ENCODE measurements at regions not wholly inside any gene's neighbourhood (a gene's known extent, or its start where the extent isn't known, plus 50 kb on each side); places are given as distances from the start of the nearest gene placed in this dataset.

GRCh38 chr7:45401851-45402250 lies 172.3 kb upstream of the ADCY1 start:
- ATAC-seq (ENCODE audit: low FRiP score): no peak
- TF ChIP-seq CTCF (IDR thresholded peaks at IDR 0.05): no peak
- DNase-seq (ENCODE audit: low spot score): no peak

GRCh38 chr7:45402480-45403218 lies 171.5 kb upstream of the ADCY1 start:
- ATAC-seq (ENCODE audit: low FRiP score) (no peak), DNase-seq (ENCODE audit: low spot score) (no peak)
- no peak for TF ChIP-seq CTCF (IDR thresholded peaks at IDR 0.05)

GRCh38 chr7:45404622-45405021 lies 169.5 kb upstream of the ADCY1 start:
- no peak for TF ChIP-seq CTCF (IDR thresholded peaks at IDR 0.05)
- ATAC-seq (ENCODE audit: low FRiP score) (no peak), DNase-seq (ENCODE audit: low spot score) (no peak)

GRCh38 chr7:45407730-45408408 lies 166.3 kb upstream of the ADCY1 start:
- no peak for DNase-seq (ENCODE audit: low spot score)
- no peak for TF ChIP-seq CTCF (IDR thresholded peaks at IDR 0.05)
- ATAC-seq (ENCODE audit: low FRiP score): no peak

- DNase-seq (ENCODE audit: low spot score): no peak
- ATAC-seq (ENCODE audit: low FRiP score): no peak
- TF ChIP-seq CTCF (IDR thresholded peaks at IDR 0.05): no peak
Observed at GRCh38 chr7:45408409-45408737, 165.8 kb upstream of the ADCY1 start.

- no peak for TF ChIP-seq CTCF (IDR thresholded peaks at IDR 0.05)
- no peak for DNase-seq (ENCODE audit: low spot score)
- ATAC-seq (ENCODE audit: low FRiP score): no peak
Observed at GRCh38 chr7:45410893-45411292, 163.3 kb upstream of the ADCY1 start.

- no peak for TF ChIP-seq CTCF (IDR thresholded peaks at IDR 0.05)
- ATAC-seq (ENCODE audit: low FRiP score) (peak; percentile 54), DNase-seq (ENCODE audit: low spot score) (no peak)
Observed at GRCh38 chr7:45413419-45413818, 160.7 kb upstream of the ADCY1 start.
